ENCODE measurements at regions not wholly inside any gene's neighbourhood (a gene's known extent, or its start where the extent isn't known, plus 50 kb on each side); places are given as distances from the start of the nearest gene placed in this dataset.

DNA sequence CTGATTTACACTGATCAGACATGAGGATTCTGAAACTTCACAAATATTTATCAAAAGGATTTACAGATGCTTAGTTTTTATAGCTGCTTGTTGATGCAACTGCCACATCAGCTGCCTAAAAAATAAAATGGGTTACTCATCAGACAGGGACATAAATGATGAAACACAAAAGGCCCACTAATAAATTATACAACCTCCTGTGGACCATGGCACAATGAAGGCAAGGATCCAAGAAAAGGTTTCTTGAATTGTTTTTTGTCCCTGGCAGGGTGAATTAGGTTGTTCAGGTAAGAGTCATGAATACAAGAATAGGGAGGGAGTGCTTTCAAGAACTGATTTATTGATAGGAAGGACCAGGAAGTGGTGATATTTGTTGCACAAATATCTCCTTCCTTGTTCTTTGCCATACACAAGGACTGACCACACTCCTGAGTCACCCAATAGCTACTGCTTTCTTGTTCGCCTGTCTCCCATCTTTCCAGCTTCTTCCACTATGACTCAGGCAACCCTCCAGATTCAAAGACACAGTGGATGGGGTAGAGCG lies 234.5 kb downstream of the AHR start:
- TF ChIP-seq, protein P1, sequence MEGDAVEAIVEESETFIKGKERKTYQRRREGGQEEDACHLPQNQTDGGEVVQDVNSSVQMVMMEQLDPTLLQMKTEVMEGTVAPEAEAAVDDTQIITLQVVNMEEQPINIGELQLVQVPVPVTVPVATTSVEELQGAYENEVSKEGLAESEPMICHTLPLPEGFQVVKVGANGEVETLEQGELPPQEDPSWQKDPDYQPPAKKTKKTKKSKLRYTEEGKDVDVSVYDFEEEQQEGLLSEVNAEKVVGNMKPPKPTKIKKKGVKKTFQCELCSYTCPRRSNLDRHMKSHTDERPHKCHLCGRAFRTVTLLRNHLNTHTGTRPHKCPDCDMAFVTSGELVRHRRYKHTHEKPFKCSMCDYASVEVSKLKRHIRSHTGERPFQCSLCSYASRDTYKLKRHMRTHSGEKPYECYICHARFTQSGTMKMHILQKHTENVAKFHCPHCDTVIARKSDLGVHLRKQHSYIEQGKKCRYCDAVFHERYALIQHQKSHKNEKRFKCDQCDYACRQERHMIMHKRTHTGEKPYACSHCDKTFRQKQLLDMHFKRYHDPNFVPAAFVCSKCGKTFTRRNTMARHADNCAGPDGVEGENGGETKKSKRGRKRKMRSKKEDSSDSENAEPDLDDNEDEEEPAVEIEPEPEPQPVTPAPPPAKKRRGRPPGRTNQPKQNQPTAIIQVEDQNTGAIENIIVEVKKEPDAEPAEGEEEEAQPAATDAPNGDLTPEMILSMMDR (IDR thresholded peaks at IDR 0.05), result no peak
- no peak for TF ChIP-seq POLR2A (IDR thresholded peaks at IDR 0.05)
